HCT116 (cell line): ENCODE measurements at regions not wholly inside any gene's neighbourhood (a gene's known extent, or its start where the extent isn't known, plus 50 kb on each side); places are given as distances from the start of the nearest gene placed in this dataset.
"Not testable (repeated sequence)": the region's sequence is repeated elsewhere in the genome, so short reads cannot be mapped to it uniquely, and the experiment has no call there.

Experiments
- EGR1 ChIP-seq: IDR thresholded peaks from 2 replicates; pipeline ENCODE4 v1.6.1; 2012; ENCODE audit warnings: low read depth
- EZH2 ChIP-seq: fragments of 200-600 bp; sonication (generic); IDR thresholded peaks from 2 replicates; pipeline ENCODE4 v1.6.1; 2017; ENCODE audit warnings: antibody characterized with exemption, mixed run types
- EZH2phosphoT487 ChIP-seq: fragments of 200-600 bp; IDR thresholded peaks from 2 replicates; pipeline ENCODE4 v1.6.1; 2018; ENCODE audit warnings: antibody characterized with exemption, borderline replicate concordance
- JUND ChIP-seq: IDR thresholded peaks from 2 replicates; pipeline ENCODE4 v1.6.1; 2012
- POLR2A ChIP-seq: IDR thresholded peaks from 2 replicates; pipeline ENCODE4 v1.7.0; 2011; ENCODE audit warnings: borderline replicate concordance; ENCODE audit not compliant: insufficient read depth, insufficient read length; ENCODE audit errors: extremely low read depth
- POLR2AphosphoS5 ChIP-seq: IDR thresholded peaks from 2 replicates; pipeline ENCODE4 v1.6.1; 2011; ENCODE audit warnings: mild to moderate bottlenecking, low read depth, low read length, moderate library complexity
- RAD21 ChIP-seq: IDR thresholded peaks from 2 replicates; pipeline ENCODE4 v1.6.1; 2012; ENCODE audit warnings: low read depth, mild to moderate bottlenecking
- YY1 ChIP-seq: IDR thresholded peaks from 2 replicates; pipeline ENCODE4 v1.6.1; 2011; ENCODE audit warnings: low read length, low read depth, moderate library complexity, mild to moderate bottlenecking; ENCODE audit not compliant: insufficient replicate concordance; ENCODE audit errors: extremely low read depth
- ZNF274 ChIP-seq: fragments of 200-500 bp; sonication (Bioruptor generic); IDR thresholded peaks from 2 replicates; pipeline ENCODE4 v1.6.1; 2014; ENCODE audit warnings: mild to moderate bottlenecking, low read depth, low read length, inconsistent platforms
- TF ChIP-seq, protein P1 (sequence below): IDR thresholded peaks from 2 replicates; pipeline ENCODE4 v1.6.1; 2012; ENCODE audit warnings: low read depth
- TF ChIP-seq, protein P2 (sequence below), 3 experiments: fragments of 200-600 bp in 1 of 3; sonication (generic) in 1 of 3; IDR thresholded peaks in 2 of 3; conservative IDR thresholded peaks in 1 of 3; 2 replicates each; pipeline ENCODE4 v1.5.1; 2012 to 2017; ENCODE audit warnings: low read depth in 2 of 3, low read length in 2 of 3, antibody characterized with exemption in 1 of 3, borderline replicate concordance in 1 of 3, control low read depth in 1 of 3, mild to moderate bottlenecking in 1 of 3, mixed read lengths in 1 of 3, mixed run types in 1 of 3, moderate library complexity in 1 of 3; ENCODE audit not compliant: insufficient read depth in 1 of 3

DNA sequence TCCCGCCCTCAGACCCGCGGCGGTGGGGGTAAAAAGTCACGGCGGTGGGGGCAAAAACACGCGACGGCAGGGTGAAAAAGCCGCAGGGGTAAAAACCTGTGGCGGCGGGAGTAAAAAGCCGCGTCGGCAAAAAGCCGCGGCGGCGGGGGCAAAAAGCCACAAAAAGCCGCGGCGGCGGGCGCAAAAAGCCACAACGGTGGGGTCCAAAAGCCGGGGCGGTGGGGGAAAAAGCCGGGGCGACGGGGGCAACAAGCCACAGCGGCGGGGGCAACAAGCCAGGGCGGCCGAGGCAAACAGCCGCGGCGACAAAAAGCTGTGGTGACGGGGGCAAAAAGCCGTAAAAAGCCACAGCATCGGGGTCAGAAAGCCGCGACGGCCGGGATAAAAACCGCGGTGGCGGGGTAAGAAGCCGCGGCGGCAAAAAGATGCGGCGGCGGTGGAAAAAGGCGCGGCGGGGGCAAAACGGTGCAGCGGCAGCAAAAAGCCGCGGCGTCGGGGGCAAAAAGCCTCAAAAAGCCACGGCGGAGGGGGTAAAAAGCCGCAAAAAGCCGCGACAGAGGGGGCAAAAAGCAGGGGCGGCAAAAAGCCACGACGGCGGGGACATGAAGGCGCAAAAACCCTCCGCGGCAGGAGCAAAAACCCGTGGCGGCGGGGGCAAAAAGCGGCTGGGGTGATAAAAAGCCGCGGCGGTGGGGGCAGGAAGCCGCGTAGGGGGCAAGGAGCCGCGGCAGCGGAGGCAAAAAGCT, 168.3 kb upstream of the TP53TG3D start:
- not testable (repeated sequence) for TF ChIP-seq POLR2A, POLR2AphosphoS5, EZH2, RAD21, ZNF274, EZH2phosphoT487, YY1, EGR1, JUND
- TF ChIP-seq, protein P1, sequence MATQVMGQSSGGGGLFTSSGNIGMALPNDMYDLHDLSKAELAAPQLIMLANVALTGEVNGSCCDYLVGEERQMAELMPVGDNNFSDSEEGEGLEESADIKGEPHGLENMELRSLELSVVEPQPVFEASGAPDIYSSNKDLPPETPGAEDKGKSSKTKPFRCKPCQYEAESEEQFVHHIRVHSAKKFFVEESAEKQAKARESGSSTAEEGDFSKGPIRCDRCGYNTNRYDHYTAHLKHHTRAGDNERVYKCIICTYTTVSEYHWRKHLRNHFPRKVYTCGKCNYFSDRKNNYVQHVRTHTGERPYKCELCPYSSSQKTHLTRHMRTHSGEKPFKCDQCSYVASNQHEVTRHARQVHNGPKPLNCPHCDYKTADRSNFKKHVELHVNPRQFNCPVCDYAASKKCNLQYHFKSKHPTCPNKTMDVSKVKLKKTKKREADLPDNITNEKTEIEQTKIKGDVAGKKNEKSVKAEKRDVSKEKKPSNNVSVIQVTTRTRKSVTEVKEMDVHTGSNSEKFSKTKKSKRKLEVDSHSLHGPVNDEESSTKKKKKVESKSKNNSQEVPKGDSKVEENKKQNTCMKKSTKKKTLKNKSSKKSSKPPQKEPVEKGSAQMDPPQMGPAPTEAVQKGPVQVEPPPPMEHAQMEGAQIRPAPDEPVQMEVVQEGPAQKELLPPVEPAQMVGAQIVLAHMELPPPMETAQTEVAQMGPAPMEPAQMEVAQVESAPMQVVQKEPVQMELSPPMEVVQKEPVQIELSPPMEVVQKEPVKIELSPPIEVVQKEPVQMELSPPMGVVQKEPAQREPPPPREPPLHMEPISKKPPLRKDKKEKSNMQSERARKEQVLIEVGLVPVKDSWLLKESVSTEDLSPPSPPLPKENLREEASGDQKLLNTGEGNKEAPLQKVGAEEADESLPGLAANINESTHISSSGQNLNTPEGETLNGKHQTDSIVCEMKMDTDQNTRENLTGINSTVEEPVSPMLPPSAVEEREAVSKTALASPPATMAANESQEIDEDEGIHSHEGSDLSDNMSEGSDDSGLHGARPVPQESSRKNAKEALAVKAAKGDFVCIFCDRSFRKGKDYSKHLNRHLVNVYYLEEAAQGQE = not testable (repeated sequence)
- TF ChIP-seq, protein P2, sequence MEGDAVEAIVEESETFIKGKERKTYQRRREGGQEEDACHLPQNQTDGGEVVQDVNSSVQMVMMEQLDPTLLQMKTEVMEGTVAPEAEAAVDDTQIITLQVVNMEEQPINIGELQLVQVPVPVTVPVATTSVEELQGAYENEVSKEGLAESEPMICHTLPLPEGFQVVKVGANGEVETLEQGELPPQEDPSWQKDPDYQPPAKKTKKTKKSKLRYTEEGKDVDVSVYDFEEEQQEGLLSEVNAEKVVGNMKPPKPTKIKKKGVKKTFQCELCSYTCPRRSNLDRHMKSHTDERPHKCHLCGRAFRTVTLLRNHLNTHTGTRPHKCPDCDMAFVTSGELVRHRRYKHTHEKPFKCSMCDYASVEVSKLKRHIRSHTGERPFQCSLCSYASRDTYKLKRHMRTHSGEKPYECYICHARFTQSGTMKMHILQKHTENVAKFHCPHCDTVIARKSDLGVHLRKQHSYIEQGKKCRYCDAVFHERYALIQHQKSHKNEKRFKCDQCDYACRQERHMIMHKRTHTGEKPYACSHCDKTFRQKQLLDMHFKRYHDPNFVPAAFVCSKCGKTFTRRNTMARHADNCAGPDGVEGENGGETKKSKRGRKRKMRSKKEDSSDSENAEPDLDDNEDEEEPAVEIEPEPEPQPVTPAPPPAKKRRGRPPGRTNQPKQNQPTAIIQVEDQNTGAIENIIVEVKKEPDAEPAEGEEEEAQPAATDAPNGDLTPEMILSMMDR (IDR thresholded peaks at IDR 0.05 in 2 of 3, conservative IDR thresholded peaks at IDR 0.05 in 1 of 3; ENCODE audit: borderline replicate concordance in 1 of 3, insufficient read depth in 1 of 3, low read depth in 2 of 3, low read length in 2 of 3) = not testable (repeated sequence)
